Superior temporal gyrus (tissue), 1 donor: ENCODE measurements at regions not wholly inside any gene's neighbourhood (a gene's known extent, or its start where the extent isn't known, plus 50 kb on each side); places are given as distances from the start of the nearest gene placed in this dataset.

Experiments
- DNase-seq: peaks from one replicate; pipeline ENCODE4 v3.0.0-alpha.2; 2016; ENCODE audit errors: extremely low spot score

GRCh38 chrX:805103-805670, 174.6 kb downstream of the SHOX start:
- DNase-seq = no peak

GRCh38 chrX:802846-803245, 172.3 kb downstream of the SHOX start:
- DNase-seq = no peak

- no peak for DNase-seq
Measured at GRCh38 chrX:799808-800207, 169.2 kb downstream of the SHOX start.

GRCh38 chrX:794311-794710, 163.7 kb downstream of the SHOX start:
- no peak for DNase-seq

GRCh38 chrX:793216-793770, 162.7 kb downstream of the SHOX start:
- DNase-seq = no peak

- no peak for DNase-seq
Measured at GRCh38 chrX:791479-792034, 161.0 kb downstream of the SHOX start.

GRCh38 chrX:790783-791360, 160.3 kb downstream of the SHOX start:
- DNase-seq = no peak

GRCh38 chrX:790041-790506, 159.5 kb downstream of the SHOX start:
- no peak for DNase-seq

- no peak for DNase-seq
Measured at GRCh38 chrX:789096-789495, 158.5 kb downstream of the SHOX start.

- no peak for DNase-seq
Measured at GRCh38 chrX:786441-786881, 155.9 kb downstream of the SHOX start.

- no peak for DNase-seq
Measured at GRCh38 chrX:784829-785228, 154.2 kb downstream of the SHOX start.

GRCh38 chrX:781224-782204, 150.9 kb downstream of the SHOX start:
- no peak for DNase-seq

- no peak for DNase-seq
Measured at GRCh38 chrX:776529-777230, 146.1 kb downstream of the SHOX start.

- DNase-seq = no peak
Measured at GRCh38 chrX:776061-776460, 145.5 kb downstream of the SHOX start.

- no peak for DNase-seq
Measured at GRCh38 chrX:774536-774935, 143.9 kb downstream of the SHOX start.

GRCh38 chrX:773292-774025, 142.9 kb downstream of the SHOX start:
- no peak for DNase-seq

- no peak for DNase-seq
Measured at GRCh38 chrX:771536-771935, 140.9 kb downstream of the SHOX start.

- no peak for DNase-seq
Measured at GRCh38 chrX:769796-770195, 139.2 kb downstream of the SHOX start.

- DNase-seq = no peak
Measured at GRCh38 chrX:768596-768995, 138.0 kb downstream of the SHOX start.

- no peak for DNase-seq
Measured at GRCh38 chrX:758917-759316, 128.3 kb downstream of the SHOX start.

GRCh38 chrX:750812-751211, 120.2 kb downstream of the SHOX start:
- no peak for DNase-seq
